Fibroblast of lung (primary cell): ENCODE measurements at regions not wholly inside any gene's neighbourhood (a gene's known extent, or its start where the extent isn't known, plus 50 kb on each side); places are given as distances from the start of the nearest gene placed in this dataset.

Experiments
- DNase-seq, 2 donors: peaks; one replicate each; pipeline versions ENCODE4 v3.0.0 to v3.0.0-alpha.2; 2010; ENCODE audit warnings: low read depth in 2 of 2
- H2AFZ ChIP-seq: 2 replicates; pipeline ENCODE4 v1.5.1; 2012; ENCODE audit warnings: low read length, control low read depth, inconsistent platforms
- H3K27ac ChIP-seq: 2 replicates; pipeline ENCODE4 v1.5.1; 2011; ENCODE audit warnings: low read length, control low read depth; ENCODE audit not compliant: insufficient read depth
- H3K27me3 ChIP-seq: 2 replicates; pipeline ENCODE4 v1.5.1; 2011; ENCODE audit warnings: mild to moderate bottlenecking, low read length; ENCODE audit not compliant: control insufficient read depth, insufficient read depth
- H3K36me3 ChIP-seq: 2 replicates; pipeline ENCODE4 v1.5.1; 2011; ENCODE audit warnings: low read length; ENCODE audit not compliant: control insufficient read depth, insufficient read depth
- H3K4me1 ChIP-seq: 2 replicates; pipeline ENCODE4 v1.5.1; 2011; ENCODE audit warnings: low read length; ENCODE audit not compliant: control insufficient read depth, insufficient read depth; ENCODE audit errors: extremely low read depth
- H3K4me2 ChIP-seq: 2 replicates; pipeline ENCODE4 v1.5.1; 2011; ENCODE audit warnings: low read length, control low read depth; ENCODE audit not compliant: insufficient read depth; ENCODE audit errors: extremely low read depth
- H3K4me3 ChIP-seq, 4 experiments: fragments of 200-600 bp in 1 of 4; sonication (generic) in 1 of 4; replicated peaks in 1 of 4; 2 replicates each; pipeline ENCODE4 v1.5.1; 2011 to 2016; ENCODE audit warnings: low read length in 4 of 4, low read depth in 3 of 4, mild to moderate bottlenecking in 3 of 4, control low read depth in 2 of 4, inconsistent platforms in 1 of 4, mixed read lengths in 1 of 4; ENCODE audit not compliant: insufficient read depth in 1 of 4; ENCODE audit errors: control extremely low read depth in 1 of 4
- H3K79me2 ChIP-seq: 2 replicates; pipeline ENCODE4 v1.5.1; 2012; ENCODE audit warnings: mild to moderate bottlenecking, low read length, inconsistent platforms; ENCODE audit not compliant: control insufficient read depth, insufficient read depth
- H3K9ac ChIP-seq: 2 replicates; pipeline ENCODE4 v1.5.1; 2011; ENCODE audit warnings: mild to moderate bottlenecking, low read length, control low read depth; ENCODE audit not compliant: insufficient read depth
- H3K9me3 ChIP-seq: 2 replicates; pipeline ENCODE4 v1.5.1; 2012; ENCODE audit warnings: low read depth, low read length; ENCODE audit not compliant: control insufficient read depth, insufficient read depth
- H4K20me1 ChIP-seq: 2 replicates; pipeline ENCODE4 v1.5.1; 2011; ENCODE audit warnings: low read length; ENCODE audit not compliant: control insufficient read depth, insufficient read depth; ENCODE audit errors: extremely low read depth
- CTCF ChIP-seq, 2 donors: IDR thresholded peaks in 1 of 2; conservative IDR thresholded peaks in 1 of 2; 1 replicate in 1 of 2; 2 replicates in 1 of 2; pipeline ENCODE4 v1.5.1; 2011 to 2012; ENCODE audit warnings: low read length in 2 of 2, control low read depth in 1 of 2, inconsistent platforms in 1 of 2, low read depth in 1 of 2, mild to moderate bottlenecking in 1 of 2
- EZH2 ChIP-seq: IDR thresholded peaks from 2 replicates; pipeline ENCODE4 v1.5.1; 2012; ENCODE audit warnings: low read length, control low read depth, mild to moderate bottlenecking; ENCODE audit errors: missing control alignments

DNA sequence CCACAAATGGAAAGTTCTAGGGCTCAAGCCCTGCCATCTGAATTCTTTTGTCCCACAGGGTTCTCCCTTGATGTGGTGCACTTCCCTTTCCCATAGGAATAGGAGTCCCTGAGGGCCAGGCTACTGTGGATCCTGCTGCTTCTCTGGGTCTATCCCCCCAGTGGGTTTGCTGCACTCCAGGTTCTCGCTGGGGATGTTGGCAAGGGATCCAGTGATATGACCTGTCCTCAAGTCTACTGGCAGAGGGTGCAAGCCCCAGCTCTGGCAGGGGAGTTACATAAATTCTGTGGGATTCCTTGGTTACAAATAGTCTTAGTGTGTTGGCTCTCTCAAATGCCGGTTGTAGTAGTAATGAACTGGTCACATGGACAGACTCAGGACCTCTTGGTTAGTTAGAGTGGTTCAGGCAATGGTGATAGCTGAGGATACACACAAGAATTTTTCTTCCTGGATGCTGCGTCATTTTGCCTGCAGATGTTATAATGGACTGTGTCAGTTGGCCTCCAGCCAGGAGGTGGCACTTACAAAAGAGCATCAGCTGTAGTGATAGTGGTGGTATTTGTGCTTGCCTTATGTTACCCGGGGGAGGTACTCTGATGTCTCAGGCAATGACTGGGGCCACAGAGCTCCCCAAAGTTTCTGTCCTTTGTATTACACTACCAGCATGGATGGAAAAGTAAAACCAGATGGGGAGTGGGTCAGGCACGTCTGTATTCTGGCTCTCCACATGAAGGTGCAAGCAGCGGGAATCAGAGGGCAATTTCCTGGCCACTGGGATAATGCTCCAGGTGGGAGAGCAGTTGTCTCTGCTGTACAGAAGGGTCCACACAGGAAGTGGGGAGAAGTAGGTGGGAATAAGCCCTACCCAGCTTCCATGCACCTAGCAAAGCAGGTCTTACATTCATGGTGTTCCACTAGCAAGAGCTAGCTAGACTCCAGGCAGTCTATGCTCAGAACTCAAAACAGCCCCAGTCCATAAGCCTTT, 267.9 kb downstream of the SOX11 start:
- Histone ChIP-seq H3K4me3 (no peak overlapping the region), H3K9me3 (no peaks in the 10 kb centered on the region), H3K36me3 (no peaks in the 10 kb centered on the region), H4K20me1 (no peaks in the 10 kb centered on the region), H3K4me2 (no peak overlapping the region), H3K9ac (no peak overlapping the region), H3K27ac (no peak overlapping the region), H3K79me2 (no peaks in the 10 kb centered on the region), H3K27me3 (no peaks in the 10 kb centered on the region), H3K4me1 (no peaks in the 10 kb centered on the region), H2AFZ (no peak overlapping the region)
- TF ChIP-seq EZH2 (no peak), CTCF (conservative IDR thresholded peaks at IDR 0.05 in 1 of 2, IDR thresholded peaks at IDR 0.05 in 1 of 2; ENCODE audit: low read depth in 1 of 2, low read length in 2 of 2) (no peak)
- DNase-seq: no peak

- no peak for TF ChIP-seq EZH2
- TF ChIP-seq CTCF (conservative IDR thresholded peaks at IDR 0.05 in 1 of 2, IDR thresholded peaks at IDR 0.05 in 1 of 2; ENCODE audit: low read depth in 1 of 2, low read length in 2 of 2): no peak
- H3K4me1 ChIP-seq: no peaks in the 10 kb centered on the region
- no peak overlapping the region for H3K4me2 ChIP-seq
- DNase-seq: no peak
- H3K27ac ChIP-seq: no peak overlapping the region
- H2AFZ ChIP-seq: no peak overlapping the region
- no peaks in the 10 kb centered on the region for H4K20me1 ChIP-seq
- no peaks in the 10 kb centered on the region for H3K27me3 ChIP-seq
- no peaks in the 10 kb centered on the region for H3K9me3 ChIP-seq
- H3K4me3 ChIP-seq: no peak overlapping the region
- H3K36me3 ChIP-seq: no peaks in the 10 kb centered on the region
- H3K79me2 ChIP-seq: no peaks in the 10 kb centered on the region
- no peak overlapping the region for H3K9ac ChIP-seq
These were observed 275.3 kb downstream of the SOX11 start for GRCh38 chr2:5967506-5967905.

- no peaks in the 10 kb centered on the region for H3K9me3 ChIP-seq
- no peak overlapping the region for H2AFZ ChIP-seq
- no peak overlapping the region for H3K4me2 ChIP-seq
- no peaks in the 10 kb centered on the region for H3K4me1 ChIP-seq
- no peak overlapping the region for H3K9ac ChIP-seq
- no peak for DNase-seq
- no peaks in the 10 kb centered on the region for H4K20me1 ChIP-seq
- H3K27me3 ChIP-seq: no peaks in the 10 kb centered on the region
- H3K36me3 ChIP-seq: no peaks in the 10 kb centered on the region
- no peak overlapping the region for H3K27ac ChIP-seq
- TF ChIP-seq CTCF (conservative IDR thresholded peaks at IDR 0.05 in 1 of 2, IDR thresholded peaks at IDR 0.05 in 1 of 2; ENCODE audit: low read depth in 1 of 2, low read length in 2 of 2): no peak
- H3K4me3 ChIP-seq: no peak overlapping the region
- H3K79me2 ChIP-seq: no peaks in the 10 kb centered on the region
These were observed 277.1 kb downstream of the SOX11 start for GRCh38 chr2:5969303-5969702.
